ENCODE measurements at regions not wholly inside any gene's neighbourhood (a gene's known extent, or its start where the extent isn't known, plus 50 kb on each side); places are given as distances from the start of the nearest gene placed in this dataset.

DNA sequence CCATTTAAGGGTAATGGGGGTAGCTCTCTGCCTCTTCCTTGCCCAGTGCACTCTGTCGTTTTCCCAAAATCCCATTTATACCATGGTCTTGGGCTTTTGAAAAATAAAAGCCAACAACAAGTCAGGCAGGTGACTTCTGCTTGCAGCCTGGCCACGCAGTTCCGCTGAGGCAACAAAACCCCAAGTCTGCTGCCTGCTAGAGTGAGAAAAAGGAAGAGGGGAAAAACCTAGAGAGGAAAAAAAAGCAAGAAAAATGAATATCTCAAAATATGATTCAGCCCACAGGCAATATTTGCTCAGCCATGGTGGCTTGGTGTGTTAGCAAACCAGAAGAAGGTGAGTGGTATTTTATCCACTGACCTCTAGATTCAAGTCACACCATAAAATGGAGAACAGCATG is 148.2 kb upstream of the FSTL4 start:
- peaks cover 0 to 2% of the 10 kb centered on the region in 2 experiments; a peak in 1 of 4 replicates for H3K4me1 Mint-ChIP-seq
- H4K8ac ChIP-seq (replicated peaks; ENCODE audit: insufficient read length, low read depth, low read length) = no peak overlapping the region
- no peak overlapping the region for H3K4ac ChIP-seq (ENCODE audit: low read depth, low read length)
- H2BK15ac ChIP-seq (ENCODE audit: low read depth, low read length) = no peak overlapping the region
- no peak overlapping the region for H3K18ac ChIP-seq (ENCODE audit: insufficient read length, low read depth, low read length)
- no peak overlapping the region for H3K27ac ChIP-seq (ENCODE audit: insufficient read length, low read depth, low read length)
- H3K27me3 Mint-ChIP-seq (ENCODE audit: low read depth) = peaks cover 22% of the 10 kb centered on the region
- H2BK5ac ChIP-seq (ENCODE audit: insufficient read length, low read length) = no peak overlapping the region
- H3K27ac Mint-ChIP-seq = no peak overlapping the region; a peak in 1 of 7 replicates
- no peak overlapping the region for H3K4me3 Mint-ChIP-seq
- H3K4me2 ChIP-seq (ENCODE audit: insufficient read depth, insufficient read length, low read length) = no peak overlapping the region
- no peak overlapping the region for H3K9ac ChIP-seq (ENCODE audit: extremely low read depth, insufficient read length, low read length)
- TF ChIP-seq, protein P1, sequence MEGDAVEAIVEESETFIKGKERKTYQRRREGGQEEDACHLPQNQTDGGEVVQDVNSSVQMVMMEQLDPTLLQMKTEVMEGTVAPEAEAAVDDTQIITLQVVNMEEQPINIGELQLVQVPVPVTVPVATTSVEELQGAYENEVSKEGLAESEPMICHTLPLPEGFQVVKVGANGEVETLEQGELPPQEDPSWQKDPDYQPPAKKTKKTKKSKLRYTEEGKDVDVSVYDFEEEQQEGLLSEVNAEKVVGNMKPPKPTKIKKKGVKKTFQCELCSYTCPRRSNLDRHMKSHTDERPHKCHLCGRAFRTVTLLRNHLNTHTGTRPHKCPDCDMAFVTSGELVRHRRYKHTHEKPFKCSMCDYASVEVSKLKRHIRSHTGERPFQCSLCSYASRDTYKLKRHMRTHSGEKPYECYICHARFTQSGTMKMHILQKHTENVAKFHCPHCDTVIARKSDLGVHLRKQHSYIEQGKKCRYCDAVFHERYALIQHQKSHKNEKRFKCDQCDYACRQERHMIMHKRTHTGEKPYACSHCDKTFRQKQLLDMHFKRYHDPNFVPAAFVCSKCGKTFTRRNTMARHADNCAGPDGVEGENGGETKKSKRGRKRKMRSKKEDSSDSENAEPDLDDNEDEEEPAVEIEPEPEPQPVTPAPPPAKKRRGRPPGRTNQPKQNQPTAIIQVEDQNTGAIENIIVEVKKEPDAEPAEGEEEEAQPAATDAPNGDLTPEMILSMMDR (conservative IDR thresholded peaks at IDR 0.05) = no peak
- H2BK120ac ChIP-seq (ENCODE audit: low read depth, low read length, poor library complexity, severe bottlenecking) = no peak overlapping the region
- no peaks in the 10 kb centered on the region for H3K9me3 Mint-ChIP-seq
- no peaks in the 10 kb centered on the region for H3K36me3 Mint-ChIP-seq (ENCODE audit: insufficient read depth in 1 of 3, low read depth in 3 of 3)
- H2BK12ac ChIP-seq (ENCODE audit: insufficient read length, low read depth, low read length) = no peak overlapping the region
- H3K14ac ChIP-seq (ENCODE audit: insufficient read depth, low read length) = no peak overlapping the region
- H4K20me1 ChIP-seq (ENCODE audit: control insufficient read depth, insufficient read depth, insufficient read length) = no peaks in the 10 kb centered on the region
- DNase-seq = no peak
- H3K79me1 ChIP-seq (ENCODE audit: insufficient read depth, low read depth, low read length, poor library complexity, severe bottlenecking) = no peaks in the 10 kb centered on the region
- WGBS (ENCODE audit: extremely low coverage, insufficient read length, low lambda C conversion rate) = no CpG with 5 or more reads among the region's 3 CpGs
- H2AK5ac ChIP-seq (ENCODE audit: insufficient read length, low read length) = no peak overlapping the region
- no peaks in the 10 kb centered on the region for H3K79me2 ChIP-seq (ENCODE audit: insufficient read depth, low read length)
- no peaks in the 10 kb centered on the region for H3K23me2 ChIP-seq (ENCODE audit: insufficient read length, low read depth, low read length, poor library complexity, severe bottlenecking)
- H3T11ph ChIP-seq (ENCODE audit: low read length) = no peak overlapping the region
- no peak overlapping the region for H3K56ac ChIP-seq (ENCODE audit: insufficient read length, low read depth, low read length)
- H3K4me1 ChIP-seq (ENCODE audit: insufficient read depth, low read length) = no peaks in the 10 kb centered on the region
- no peak overlapping the region for H3K23ac ChIP-seq (ENCODE audit: insufficient read length, low read depth, low read length)
- H4K91ac ChIP-seq (ENCODE audit: insufficient read length, low read depth, low read length) = no peak overlapping the region
- H3K9me3 ChIP-seq (ENCODE audit: control insufficient read depth, low read depth, low read length) = no peaks in the 10 kb centered on the region
- H2AFZ ChIP-seq (ENCODE audit: low read length) = no peak overlapping the region
- no peaks in the 10 kb centered on the region for H3K27me3 ChIP-seq (ENCODE audit: insufficient read depth, low read length)
- no peak overlapping the region for H4K5ac ChIP-seq (ENCODE audit: insufficient read length, low read depth, low read length)
- H2BK20ac ChIP-seq (ENCODE audit: low read depth, low read length, poor library complexity, severe bottlenecking) = no peak overlapping the region
